Astrocyte (in vitro differentiated cells and primary cell): ENCODE measurements at regions not wholly inside any gene's neighbourhood (a gene's known extent, or its start where the extent isn't known, plus 50 kb on each side); places are given as distances from the start of the nearest gene placed in this dataset.
A peak's percentile ranks its signal among the peaks of the same experiment; 100 is the strongest.

Source experiments
- DNase-seq: peaks from one replicate; pipeline ENCODE4 v3.0.0-alpha.2; 2010; ENCODE audit warnings: low read depth
- FAIRE-seq: peaks from 2 replicates; lab custom pipeline; 2011; peaks lifted over from hg19 to GRCh38; lab: Jason Lieb, UNC
- H2AFZ ChIP-seq: 2 replicates; pipeline ENCODE4 v1.6.0; 2012; ENCODE audit warnings: low read depth, low read length, inconsistent platforms
- H3K27ac ChIP-seq: 2 replicates; pipeline ENCODE4 v1.5.1; 2011; ENCODE audit warnings: low read depth, low read length, inconsistent platforms
- H3K27me3 ChIP-seq: 2 replicates; pipeline ENCODE4 v1.6.0; 2011; ENCODE audit warnings: low read length, inconsistent platforms; ENCODE audit not compliant: insufficient read depth
- H3K36me3 ChIP-seq: 2 replicates; pipeline ENCODE4 v1.5.1; 2011; ENCODE audit warnings: low read length, inconsistent platforms; ENCODE audit not compliant: insufficient read depth
- H3K4me1 ChIP-seq: 2 replicates; pipeline ENCODE4 v1.5.1; 2011; ENCODE audit warnings: low read length, inconsistent platforms; ENCODE audit not compliant: insufficient read depth
- H3K4me2 ChIP-seq: 2 replicates; pipeline ENCODE4 v1.6.0; 2012; ENCODE audit warnings: low read length, inconsistent platforms
- H3K4me3 ChIP-seq: 2 replicates; pipeline ENCODE4 v1.5.1; 2011; ENCODE audit warnings: low read depth, mild to moderate bottlenecking, low read length, inconsistent platforms; ENCODE audit not compliant: insufficient read depth
- H3K79me2 ChIP-seq: 2 replicates; pipeline ENCODE4 v1.6.0; 2012; ENCODE audit warnings: mild to moderate bottlenecking, low read length, inconsistent platforms; ENCODE audit not compliant: insufficient read depth
- H3K9ac ChIP-seq: 2 replicates; pipeline ENCODE4 v1.6.0; 2012; ENCODE audit warnings: mild to moderate bottlenecking, low read length, inconsistent platforms
- H3K9me3 ChIP-seq: 2 replicates; pipeline ENCODE4 v1.5.1; 2012; ENCODE audit warnings: low read depth, mild to moderate bottlenecking, low read length, inconsistent platforms; ENCODE audit not compliant: insufficient read depth
- H4K20me1 ChIP-seq: 2 replicates; pipeline ENCODE4 v1.6.0; 2012; ENCODE audit warnings: low read length, inconsistent platforms; ENCODE audit not compliant: insufficient read depth
- H3K27ac Mint-ChIP-seq: one replicate; pipeline ENCODE4 v1.8.0; 2021; ENCODE audit warnings: mild to moderate bottlenecking, mixed read lengths; ENCODE audit not compliant: unreplicated experiment
- H3K27me3 Mint-ChIP-seq: one replicate; pipeline ENCODE4 v1.8.0; 2021; ENCODE audit warnings: low read depth, mixed read lengths; ENCODE audit not compliant: unreplicated experiment
- H3K36me3 Mint-ChIP-seq: one replicate; pipeline ENCODE4 v1.8.0; 2021; ENCODE audit warnings: low read depth, mixed read lengths; ENCODE audit not compliant: unreplicated experiment
- H3K4me1 Mint-ChIP-seq: one replicate; pipeline ENCODE4 v1.8.0; 2021; ENCODE audit warnings: low read depth, mixed read lengths; ENCODE audit not compliant: unreplicated experiment
- H3K4me3 Mint-ChIP-seq: one replicate; pipeline ENCODE4 v1.8.0; 2021; ENCODE audit warnings: mild to moderate bottlenecking, moderate library complexity, mixed read lengths; ENCODE audit not compliant: unreplicated experiment
- H3K9me3 Mint-ChIP-seq: one replicate; pipeline ENCODE4 v1.8.0; 2021; ENCODE audit warnings: mild to moderate bottlenecking, mixed read lengths; ENCODE audit not compliant: unreplicated experiment
- CTCF ChIP-seq: IDR thresholded peaks from 2 replicates; pipeline ENCODE4 v1.5.1; 2011; ENCODE audit warnings: low read depth, mild to moderate bottlenecking, inconsistent platforms, low read length, moderate library complexity; ENCODE audit not compliant: insufficient read depth
- EZH2 ChIP-seq: IDR thresholded peaks from 2 replicates; pipeline ENCODE4 v1.6.1; 2012; ENCODE audit warnings: mild to moderate bottlenecking, low read length, inconsistent platforms; ENCODE audit not compliant: insufficient read depth

- no peaks in the 10 kb centered on the region for H3K4me1 ChIP-seq
- no peak overlapping the region for H3K27ac ChIP-seq
- no peaks in the 10 kb centered on the region for H3K36me3 ChIP-seq
- H3K27me3 ChIP-seq, result peaks cover under 1% of the 10 kb centered on the region
- H3K79me2 ChIP-seq, result no peaks in the 10 kb centered on the region
- no peak overlapping the region for H2AFZ ChIP-seq
- FAIRE-seq (no peak), DNase-seq (peak; percentile 8)
- Mint-ChIP-seq H3K4me3 (no peak overlapping the region), H3K36me3 (peaks cover 1% of the 10 kb centered on the region), H3K9me3 (peaks cover 28% of the 10 kb centered on the region), H3K4me1 (no peaks in the 10 kb centered on the region), H3K27me3 (peaks cover 23% of the 10 kb centered on the region), H3K27ac (no peak overlapping the region)
- TF ChIP-seq CTCF, result no peak
- TF ChIP-seq EZH2, result no peak
- H3K4me2 ChIP-seq, result no peak overlapping the region
- H4K20me1 ChIP-seq, result no peaks in the 10 kb centered on the region
- H3K4me3 ChIP-seq, result no peak overlapping the region
- peaks cover 2% of the 10 kb centered on the region for H3K9me3 ChIP-seq
- H3K9ac ChIP-seq, result no peak overlapping the region
Observed at GRCh38 chr17:77665833-77666232, 292.7 kb upstream of the TNRC6C start.

DNA sequence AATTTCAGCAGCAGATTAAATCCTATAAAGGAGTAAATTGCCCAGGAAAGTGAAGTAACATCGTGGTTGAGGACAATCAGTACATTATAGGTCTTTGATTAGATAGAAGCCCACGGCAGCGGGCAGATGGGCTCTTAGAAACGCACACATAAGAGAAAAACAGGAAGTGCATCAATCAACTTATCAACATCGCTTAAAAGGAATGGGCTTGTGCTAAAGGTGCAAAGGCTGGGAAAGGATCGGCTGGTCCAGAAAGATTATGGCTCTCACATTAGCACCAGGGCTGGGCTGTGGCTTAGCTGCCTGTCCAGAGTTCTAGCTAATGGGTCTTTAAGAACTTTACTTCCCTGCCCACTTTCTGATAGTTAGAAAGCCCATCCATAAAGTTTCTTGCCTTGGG is 292.0 kb upstream of the TNRC6C start:
- Mint-ChIP-seq H3K4me1 (no peaks in the 10 kb centered on the region), H3K36me3 (peaks cover 1% of the 10 kb centered on the region), H3K9me3 (peaks cover 28% of the 10 kb centered on the region), H3K27me3 (peaks cover 18% of the 10 kb centered on the region), H3K4me3 (no peak overlapping the region), H3K27ac (no peak overlapping the region)
- no peak overlapping the region for H3K4me2 ChIP-seq
- H4K20me1 ChIP-seq, result no peaks in the 10 kb centered on the region
- no peaks in the 10 kb centered on the region for H3K27me3 ChIP-seq
- peaks cover 2% of the 10 kb centered on the region for H3K9me3 ChIP-seq
- no peak overlapping the region for H3K27ac ChIP-seq
- no peaks in the 10 kb centered on the region for H3K79me2 ChIP-seq
- no peaks in the 10 kb centered on the region for H3K4me1 ChIP-seq
- no peak for FAIRE-seq
- no peak overlapping the region for H3K9ac ChIP-seq
- H3K4me3 ChIP-seq, result no peak overlapping the region
- H2AFZ ChIP-seq, result no peak overlapping the region
- no peak for DNase-seq
- no peak for TF ChIP-seq EZH2
- TF ChIP-seq CTCF, result no peak
- H3K36me3 ChIP-seq, result no peaks in the 10 kb centered on the region

GRCh38 chr17:77666881-77667395 is 291.6 kb upstream of the TNRC6C start:
- H3K36me3 Mint-ChIP-seq, result peaks cover 1% of the 10 kb centered on the region
- peaks cover 30% of the 10 kb centered on the region for H3K9me3 Mint-ChIP-seq
- H3K36me3 ChIP-seq, result no peaks in the 10 kb centered on the region
- no peaks in the 10 kb centered on the region for H3K4me1 Mint-ChIP-seq
- peaks cover 17% of the 10 kb centered on the region for H3K27me3 Mint-ChIP-seq
- H3K27ac ChIP-seq, result no peak overlapping the region
- H3K4me2 ChIP-seq, result no peak overlapping the region
- H3K4me3 ChIP-seq, result no peak overlapping the region
- peaks cover 2% of the 10 kb centered on the region for H3K9me3 ChIP-seq
- DNase-seq (no peak), FAIRE-seq (no peak)
- no peak for TF ChIP-seq CTCF
- no peak for TF ChIP-seq EZH2
- H3K27ac Mint-ChIP-seq, result no peak overlapping the region
- no peak overlapping the region for H2AFZ ChIP-seq
- no peak overlapping the region for H3K4me3 Mint-ChIP-seq
- no peaks in the 10 kb centered on the region for H3K27me3 ChIP-seq
- no peaks in the 10 kb centered on the region for H4K20me1 ChIP-seq
- no peaks in the 10 kb centered on the region for H3K79me2 ChIP-seq
- no peak overlapping the region for H3K9ac ChIP-seq
- H3K4me1 ChIP-seq, result no peaks in the 10 kb centered on the region
